ENCODE measurements at regions not wholly inside any gene's neighbourhood (a gene's known extent, or its start where the extent isn't known, plus 50 kb on each side); places are given as distances from the start of the nearest gene placed in this dataset.
"Not testable (repeated sequence)": the region's sequence is repeated elsewhere in the genome, so short reads cannot be mapped to it uniquely, and the experiment has no call there.

GRCh38 chr12:88810806-88811205 is 230.5 kb upstream of the KITLG start:
- H3K4me1 ChIP-seq (ENCODE audit: control insufficient read depth in 1 of 2, low read depth in 2 of 2) = no peaks in the 10 kb centered on the region
- no peaks in the 10 kb centered on the region for H3K27me3 ChIP-seq (replicated peaks; ENCODE audit: insufficient read depth)
- TF ChIP-seq CTCF (IDR thresholded peaks at IDR 0.05) = no peak
- ATAC-seq (ENCODE audit: insufficient number of reproducible peaks, low FRiP score, low read depth) = no peak
- H3K4me3 ChIP-seq = no peak overlapping the region
- no peaks in the 10 kb centered on the region for H3K36me3 ChIP-seq
- no peaks in the 10 kb centered on the region for H3K9me3 ChIP-seq
- DNase-seq (ENCODE audit: low spot score) = no peak
- H3K27ac ChIP-seq = no peak overlapping the region

GRCh38 chr12:88809841-88810240 is 229.6 kb upstream of the KITLG start:
- not testable (repeated sequence) for H3K27ac ChIP-seq; ATAC-seq (ENCODE audit: insufficient number of reproducible peaks, low FRiP score, low read depth); DNase-seq (ENCODE audit: low spot score); H3K4me3 ChIP-seq; H3K9me3 ChIP-seq; H3K36me3 ChIP-seq; H3K4me1 ChIP-seq (ENCODE audit: control insufficient read depth in 1 of 2, low read depth in 2 of 2); H3K27me3 ChIP-seq (replicated peaks; ENCODE audit: insufficient read depth)

- TF ChIP-seq CTCF (IDR thresholded peaks at IDR 0.05) = no peak
- H3K9me3 ChIP-seq = no peaks in the 10 kb centered on the region
- no peaks in the 10 kb centered on the region for H3K4me1 ChIP-seq (ENCODE audit: control insufficient read depth in 1 of 2, low read depth in 2 of 2)
- no peak overlapping the region for H3K27ac ChIP-seq
- no peak for ATAC-seq (ENCODE audit: insufficient number of reproducible peaks, low FRiP score, low read depth)
- H3K27me3 ChIP-seq (replicated peaks; ENCODE audit: insufficient read depth) = no peaks in the 10 kb centered on the region
- H3K4me3 ChIP-seq = no peak overlapping the region
- DNase-seq (ENCODE audit: low spot score) = no peak
- no peaks in the 10 kb centered on the region for H3K36me3 ChIP-seq
Observed at GRCh38 chr12:88805692-88806091, 225.4 kb upstream of the KITLG start.

- H3K4me3 ChIP-seq = no peak overlapping the region
- no peaks in the 10 kb centered on the region for H3K36me3 ChIP-seq
- H3K4me1 ChIP-seq (ENCODE audit: control insufficient read depth in 1 of 2, low read depth in 2 of 2) = no peaks in the 10 kb centered on the region
- no peak overlapping the region for H3K27ac ChIP-seq
- no peak for TF ChIP-seq CTCF (IDR thresholded peaks at IDR 0.05)
- no peaks in the 10 kb centered on the region for H3K9me3 ChIP-seq
- DNase-seq (ENCODE audit: low spot score) (no peak), ATAC-seq (ENCODE audit: insufficient number of reproducible peaks, low FRiP score, low read depth) (no peak)
- no peaks in the 10 kb centered on the region for H3K27me3 ChIP-seq (replicated peaks; ENCODE audit: insufficient read depth)
Observed at GRCh38 chr12:88805286-88805685, 225.0 kb upstream of the KITLG start.

GRCh38 chr12:88802096-88802706 is 221.9 kb upstream of the KITLG start:
- Histone ChIP-seq H3K27ac (no peak overlapping the region), H3K27me3 (replicated peaks; ENCODE audit: insufficient read depth) (no peaks in the 10 kb centered on the region), H3K4me1 (ENCODE audit: control insufficient read depth in 1 of 2, low read depth in 2 of 2) (no peaks in the 10 kb centered on the region), H3K36me3 (no peaks in the 10 kb centered on the region), H3K4me3 (no peak overlapping the region), H3K9me3 (no peaks in the 10 kb centered on the region)
- no peak for TF ChIP-seq CTCF (IDR thresholded peaks at IDR 0.05)
- DNase-seq (ENCODE audit: low spot score) (no peak), ATAC-seq (ENCODE audit: insufficient number of reproducible peaks, low FRiP score, low read depth) (no peak)

Measured in thoracic aorta (tissue), 2 donors.